Left ventricle myocardium inferior (tissue), 1 donor: ENCODE measurements at regions not wholly inside any gene's neighbourhood (a gene's known extent, or its start where the extent isn't known, plus 50 kb on each side); places are given as distances from the start of the nearest gene placed in this dataset.

Experiments
- DNase-seq: peaks from one replicate; pipeline ENCODE4 v3.0.0-alpha.2; 2020
- H3K27ac ChIP-seq: fragments of 200-600 bp; replicated peaks from 2 replicates; pipeline ENCODE4 v1.8.0; 2021
- H3K27me3 ChIP-seq: fragments of 200-600 bp; 2 replicates; pipeline ENCODE4 v1.8.0; 2021; ENCODE audit warnings: low read depth
- H3K36me3 ChIP-seq: fragments of 200-600 bp; 2 replicates; pipeline ENCODE4 v1.8.0; 2021
- H3K4me1 ChIP-seq: fragments of 200-600 bp; 2 replicates; pipeline ENCODE4 v1.8.0; 2021
- H3K4me3 ChIP-seq: fragments of 200-600 bp; 2 replicates; pipeline ENCODE4 v1.8.0; 2021; ENCODE audit warnings: mild to moderate bottlenecking, moderate library complexity
- H3K9me3 ChIP-seq: fragments of 200-600 bp; replicated peaks from 2 replicates; pipeline ENCODE4 v1.8.0; 2021
- CTCF ChIP-seq: fragments of 200-600 bp; IDR thresholded peaks from 2 replicates; pipeline ENCODE4 v1.8.0; 2021; ENCODE audit warnings: antibody characterized with exemption, mild to moderate bottlenecking, borderline replicate concordance
- intact Hi-C: fragments of 100-400 bp; cut with micrococcal nuclease; formaldehyde crosslinking; loops from one replicate; pipeline ENCODE4 v1.11.0; 2022
- donor health status: DM: no; HTN: yes; CAD: no; lungs with severe emphysema.

GRCh38 chr9:1759771-1760300, 255.3 kb upstream of the SMARCA2 start:
- H3K4me1 ChIP-seq = no peaks in the 10 kb centered on the region
- no peak for DNase-seq
- no peak for TF ChIP-seq CTCF
- H3K27ac ChIP-seq = no peak overlapping the region
- peaks cover 4% of the 10 kb centered on the region for H3K27me3 ChIP-seq
- intact Hi-C loops = no loop called here
- no peaks in the 10 kb centered on the region for H3K36me3 ChIP-seq
- no peak overlapping the region for H3K4me3 ChIP-seq
- H3K9me3 ChIP-seq = no peaks in the 10 kb centered on the region

GRCh38 chr9:1761807-1762206, 253.3 kb upstream of the SMARCA2 start:
- Histone ChIP-seq H3K27ac (no peak overlapping the region), H3K4me1 (no peaks in the 10 kb centered on the region), H3K4me3 (no peak overlapping the region), H3K27me3 (peaks cover 4% of the 10 kb centered on the region), H3K9me3 (no peaks in the 10 kb centered on the region), H3K36me3 (no peaks in the 10 kb centered on the region)
- DNase-seq = no peak
- no peak for TF ChIP-seq CTCF
- intact Hi-C loops = no loop called here

- peaks cover 9% of the 10 kb centered on the region for H3K9me3 ChIP-seq
- no peak overlapping the region for H3K4me3 ChIP-seq
- no peaks in the 10 kb centered on the region for H3K4me1 ChIP-seq
- H3K27ac ChIP-seq = no peak overlapping the region
- intact Hi-C loops = no loop called here
- no peak for DNase-seq
- no peaks in the 10 kb centered on the region for H3K36me3 ChIP-seq
- TF ChIP-seq CTCF = no peak
- H3K27me3 ChIP-seq = no peaks in the 10 kb centered on the region
Observed at GRCh38 chr9:1766042-1766441, 249.1 kb upstream of the SMARCA2 start.

- H3K4me3 ChIP-seq = no peak overlapping the region
Observed at GRCh38 chr9:1768561-1768960, 246.6 kb upstream of the SMARCA2 start.

GRCh38 chr9:1771094-1771789, 243.9 kb upstream of the SMARCA2 start:
- Histone ChIP-seq H3K4me1 (no peaks in the 10 kb centered on the region), H3K36me3 (no peaks in the 10 kb centered on the region), H3K4me3 (no peak overlapping the region), H3K27ac (no peak overlapping the region), H3K27me3 (peaks cover 3% of the 10 kb centered on the region), H3K9me3 (peaks cover 12% of the 10 kb centered on the region)
- TF ChIP-seq CTCF = no peak
- intact Hi-C loops = no loop called here
- no peak for DNase-seq

More at GRCh38 chr9:1768561-1768960, 246.6 kb upstream of the SMARCA2 start:
- no peak for DNase-seq
- intact Hi-C loops = no loop called here
- no peak for TF ChIP-seq CTCF
- Histone ChIP-seq H3K36me3 (no peaks in the 10 kb centered on the region), H3K27me3 (peaks cover 3% of the 10 kb centered on the region), H3K27ac (no peak overlapping the region), H3K4me1 (no peaks in the 10 kb centered on the region), H3K9me3 (peaks cover 12% of the 10 kb centered on the region)
